Heart left ventricle (tissue), 13 donors: ENCODE measurements at regions not wholly inside any gene's neighbourhood (a gene's known extent, or its start where the extent isn't known, plus 50 kb on each side); places are given as distances from the start of the nearest gene placed in this dataset.

Source experiments
- CTCF ChIP-seq, 12 donors: fragments of 200-600 bp; sonication (generic) in 4 of 12; IDR thresholded peaks; one replicate each; pipeline versions ENCODE4 v1.5.0 to v1.8.0; 2018 to 2022; ENCODE audit warnings: antibody characterized with exemption in 12 of 12, mild to moderate bottlenecking in 5 of 12
- POLR2A ChIP-seq, 2 donors: fragments of 450-650 bp; IDR thresholded peaks; one replicate each; pipeline ENCODE4 v1.6.1; 2017; ENCODE audit warnings: antibody characterized with exemption in 2 of 2, mild to moderate bottlenecking in 2 of 2, moderate library complexity in 2 of 2
- donor health status: ischemic (EF 13 %, LVEDD 7.1; RV severe dilation, severe dysfunction).
- donor health status: DM: no; HTN: yes; CAD: no.
- donor health status: DM: no; HTN: no; CAD: no.
- donor health status: ischemic (EF 25% LVEDD 6.9; RV normal size, moderate dysfunction).
- donor health status: ischemic (EF 25% LVEDD 5.7; RV mildly dilated, moderate dysfunction).
- donor health status: ischemic (EF 35%, LVEDD 5.7; RV mildly dilated, moderate dysfunction).
- donor health status: nonischemic (EF 11% LVEDD 7.7; RV severe dilation, severe dysfunction).
- donor health status: DM: yes; HTN: yes; CAD: no.
- donor health status: PGD.
- donor health status: ischemic (EF 29% LVEDD 5.4; RV normal size, mild dysfunction).
- donor health status: nonischemic (EF 23%, LVEDD 6.1; RV moderate dilation, normal function).

- TF ChIP-seq CTCF (IDR thresholded peaks at IDR 0.05): no peak
- no peak for TF ChIP-seq POLR2A (IDR thresholded peaks at IDR 0.05)
These were observed 57.1 kb upstream of the LRRC1 start for GRCh38 chr6:53737746-53738145.
